ENCODE measurements at regions not wholly inside any gene's neighbourhood (a gene's known extent, or its start where the extent isn't known, plus 50 kb on each side); places are given as distances from the start of the nearest gene placed in this dataset.

DNA sequence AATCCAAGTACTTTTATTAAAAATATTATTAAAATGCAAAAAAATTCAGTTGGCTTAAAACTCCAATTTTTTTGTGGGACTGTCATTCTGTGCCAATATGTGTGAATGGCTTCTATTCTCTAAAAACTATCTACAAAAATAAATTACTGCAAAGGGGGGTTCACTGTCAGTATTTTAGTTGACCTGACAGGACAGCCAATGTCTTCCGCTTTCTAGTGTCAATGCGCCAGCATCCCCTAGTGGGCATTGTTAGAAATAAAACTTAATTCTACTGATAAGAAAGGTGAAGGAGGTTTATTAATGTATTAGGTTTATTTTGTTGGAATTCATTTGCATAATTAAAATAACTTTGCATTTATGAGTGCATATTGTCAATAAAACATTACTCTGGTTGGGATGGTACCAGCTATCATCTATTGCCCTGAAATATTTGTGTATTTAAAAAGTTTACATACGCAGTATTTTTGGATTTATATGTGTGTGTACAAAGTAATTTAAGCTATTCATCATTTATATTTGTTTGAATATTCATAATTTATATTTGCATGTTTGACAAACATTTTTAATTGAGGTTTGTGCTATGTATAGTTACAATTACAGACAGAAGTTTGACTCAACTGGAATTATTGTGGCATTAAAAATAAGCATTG is 527.2 kb downstream of the FLRT2 start:
- DNase-seq (ENCODE audit: low spot score) = peak; percentile 5

DNA sequence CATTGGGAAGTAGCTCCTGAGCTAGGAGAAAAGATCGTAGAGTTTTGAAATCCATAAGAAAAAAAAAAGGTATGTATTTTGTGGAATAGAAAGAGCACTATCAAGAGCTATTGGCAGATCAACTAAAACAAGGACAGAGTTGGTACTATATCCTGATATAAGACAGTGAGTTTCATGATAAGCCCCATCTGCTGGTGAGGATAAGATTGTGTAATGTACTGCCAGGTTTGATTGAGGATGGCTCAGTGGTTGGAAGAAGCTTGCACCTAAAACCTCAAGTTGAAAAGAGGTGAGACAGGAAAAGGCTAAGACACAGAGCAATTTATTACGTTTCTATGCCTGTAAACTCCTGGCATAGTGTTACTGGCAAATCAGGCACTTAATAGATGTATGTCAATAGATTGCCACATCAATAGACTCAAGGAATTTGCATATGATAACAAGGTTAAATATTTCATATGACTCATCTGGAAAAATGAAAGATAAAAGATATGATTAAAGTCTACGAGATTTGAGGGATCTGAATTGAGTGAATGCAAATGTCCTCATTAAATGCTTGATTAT is 525.6 kb downstream of the FLRT2 start:
- no peak for DNase-seq (ENCODE audit: low spot score)

DNA sequence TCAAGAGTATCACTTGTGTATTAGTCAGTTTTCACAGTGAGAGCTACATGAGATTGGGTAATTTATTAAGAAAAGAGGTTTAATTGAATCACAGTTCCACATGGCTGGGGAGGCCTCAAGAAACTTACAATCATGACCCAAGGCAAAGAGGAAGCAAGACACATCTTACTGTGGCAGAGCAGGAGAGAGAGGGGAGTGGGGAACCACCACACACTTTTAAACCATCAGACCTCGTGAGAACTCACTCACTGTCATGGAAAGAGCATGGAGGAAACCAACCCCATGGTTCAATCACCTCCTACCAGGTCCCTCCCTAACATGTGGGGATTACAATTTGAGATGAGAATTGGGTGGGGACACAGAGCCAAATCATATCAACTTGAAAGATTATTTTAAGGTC is 522.9 kb downstream of the FLRT2 start:
- no peak for DNase-seq (ENCODE audit: low spot score)

DNA sequence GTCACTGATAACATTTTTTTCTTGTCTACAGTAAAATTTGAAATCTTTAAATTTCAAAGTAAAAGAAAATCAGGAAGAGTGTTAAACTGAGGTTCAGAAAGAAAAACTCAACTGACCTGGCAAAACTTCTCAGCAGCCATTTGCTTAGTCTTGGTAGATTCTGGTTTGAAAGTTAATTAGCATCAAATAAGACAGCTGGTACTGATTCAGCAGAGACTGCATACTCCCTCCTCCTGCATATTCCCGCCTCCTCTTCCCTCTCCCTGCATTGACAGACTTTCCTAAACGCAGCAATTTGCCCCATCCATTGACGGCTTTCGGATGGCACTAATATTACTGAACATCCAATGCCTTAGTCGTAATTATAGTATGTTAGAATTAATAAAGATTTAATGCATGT is 520.8 kb downstream of the FLRT2 start:
- no peak for DNase-seq (ENCODE audit: low spot score)

DNA sequence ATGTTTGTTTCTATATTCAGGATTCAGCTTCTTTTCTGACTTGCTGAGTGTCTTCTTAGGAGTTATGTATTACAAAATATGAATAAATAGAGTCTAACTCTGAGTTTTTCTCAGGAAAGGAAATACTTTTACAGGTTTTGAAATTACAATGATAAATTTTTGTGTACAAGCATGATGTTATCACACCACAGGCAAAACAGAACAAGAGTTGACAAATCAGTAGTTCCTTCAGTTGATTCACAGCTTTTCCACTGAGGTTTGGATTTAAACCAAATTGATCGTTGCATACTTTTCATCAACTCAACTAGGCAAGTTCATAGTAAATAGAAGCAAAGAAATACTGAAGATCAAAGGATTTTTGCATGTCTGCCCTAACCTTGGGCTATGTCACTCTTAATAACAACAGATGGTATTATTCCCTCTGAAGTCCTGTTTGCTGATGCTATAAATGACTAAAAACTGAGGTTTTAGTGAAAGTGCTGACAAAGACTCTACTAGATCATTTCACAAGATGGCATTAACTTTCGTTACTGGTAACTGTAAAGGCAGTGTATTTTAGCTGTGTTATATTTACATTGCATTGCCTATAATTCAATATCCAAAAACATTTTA is 520.2 kb downstream of the FLRT2 start:
- DNase-seq (ENCODE audit: low spot score) = no peak

DNA sequence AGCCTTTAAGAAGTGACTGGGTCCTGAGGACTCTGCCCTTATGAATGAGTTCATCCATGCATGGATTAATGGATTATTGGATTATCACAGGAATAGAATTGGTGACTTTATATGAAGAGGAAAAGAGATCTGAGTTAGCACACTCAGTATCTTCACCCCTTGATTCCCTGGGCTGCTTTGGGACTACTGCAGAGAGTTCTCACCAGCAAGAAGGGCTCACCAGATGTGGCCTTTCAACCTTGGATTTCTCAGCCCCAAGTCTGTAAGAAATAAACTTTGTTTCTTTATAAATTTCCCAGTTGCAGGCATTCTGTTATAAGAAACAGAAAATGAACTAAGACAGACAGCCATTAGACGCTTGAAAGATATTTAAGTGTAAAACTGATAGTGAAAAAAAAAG is 509.2 kb downstream of the FLRT2 start:
- no peak for DNase-seq (ENCODE audit: low spot score)

DNA sequence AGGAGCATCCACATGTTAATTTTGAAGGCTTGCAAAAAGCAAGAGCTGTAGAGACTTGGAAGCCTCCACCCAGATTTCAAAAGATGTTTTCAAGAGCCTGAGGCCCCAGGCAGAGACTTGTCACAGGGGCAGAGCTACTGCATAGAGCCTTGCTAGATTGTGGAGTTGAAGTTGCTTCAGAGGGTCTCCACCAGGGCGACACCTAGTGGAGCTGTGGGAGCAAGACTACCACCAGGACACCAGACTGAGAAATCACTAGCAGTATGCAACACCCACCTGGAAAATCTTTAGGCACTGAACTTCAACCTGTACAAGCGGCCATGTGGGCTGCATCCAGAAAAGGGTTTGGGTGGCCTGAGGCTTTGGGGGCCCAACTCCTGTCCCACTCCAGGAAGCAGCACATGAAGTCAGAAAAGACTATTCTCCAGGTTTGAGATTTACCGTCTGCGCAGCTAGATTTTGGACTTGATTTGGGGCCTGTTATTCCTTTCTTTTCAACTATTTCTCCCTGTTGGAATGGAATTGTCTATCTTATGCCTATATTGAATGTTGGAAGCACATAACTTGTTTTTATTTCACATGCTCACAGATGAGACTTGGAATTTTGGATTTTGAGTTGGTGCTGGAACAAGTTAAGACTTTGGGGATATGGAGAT is 508.6 kb downstream of the FLRT2 start:
- peak; percentile 44 for DNase-seq (ENCODE audit: low spot score)

DNA sequence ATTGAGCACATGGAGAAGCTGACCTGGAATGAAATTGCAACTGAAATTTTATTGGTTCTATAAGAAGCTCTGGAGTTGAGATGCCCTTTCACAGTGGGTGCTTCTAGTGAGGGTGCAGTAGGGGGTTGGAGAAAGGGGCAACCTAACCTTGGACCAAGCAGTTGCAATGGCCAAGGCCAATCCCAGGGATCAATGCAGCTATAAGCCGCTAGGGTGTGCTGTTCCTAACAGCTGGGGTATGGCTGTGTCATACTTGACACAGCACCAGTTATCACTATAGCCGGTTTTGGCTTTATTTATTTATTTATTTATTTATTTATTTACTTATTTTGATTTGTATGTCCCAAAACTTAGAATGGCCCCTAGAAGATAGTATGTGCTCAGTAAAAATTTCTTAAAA is 505.9 kb downstream of the FLRT2 start:
- DNase-seq (ENCODE audit: low spot score) = peak; percentile 10

DNA sequence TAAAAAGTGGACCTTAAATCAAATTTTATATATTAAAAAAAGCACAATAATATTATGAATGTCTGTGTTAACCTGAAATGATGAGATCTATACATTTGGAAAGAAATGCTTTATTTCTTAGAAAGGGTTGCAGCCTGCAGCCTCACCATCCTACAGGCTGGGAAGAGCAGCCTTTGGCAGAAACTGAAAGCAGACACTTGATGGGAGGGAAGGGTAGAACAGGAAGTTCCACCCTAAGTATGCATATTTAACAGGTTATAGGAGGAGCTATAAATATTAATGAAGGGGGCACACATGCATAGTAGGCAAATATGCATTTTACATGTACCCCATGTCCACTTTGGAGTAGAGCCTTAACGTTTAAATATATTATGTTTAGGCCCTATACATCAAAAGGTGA is 498.0 kb downstream of the FLRT2 start:
- DNase-seq (ENCODE audit: low spot score) = no peak

DNA sequence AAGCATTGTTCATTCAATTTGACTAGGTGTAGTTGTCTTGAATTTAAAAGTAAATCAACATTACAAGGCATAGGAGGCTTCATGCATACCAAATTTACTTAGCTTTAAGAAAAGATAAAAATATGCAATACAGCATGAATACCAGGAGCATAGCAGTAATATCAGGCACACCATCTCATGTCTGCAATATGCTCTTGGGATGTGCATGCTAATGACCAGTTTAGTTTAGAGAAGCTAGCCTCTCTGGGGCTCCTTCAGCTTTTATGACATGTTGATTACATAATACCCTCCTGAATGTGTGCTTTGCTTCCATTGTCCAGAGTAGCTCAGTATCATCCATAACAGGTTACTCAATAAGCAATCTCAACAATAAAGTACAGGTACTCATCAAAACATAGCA is 497.2 kb downstream of the FLRT2 start:
- no peak for DNase-seq (ENCODE audit: low spot score)

DNA sequence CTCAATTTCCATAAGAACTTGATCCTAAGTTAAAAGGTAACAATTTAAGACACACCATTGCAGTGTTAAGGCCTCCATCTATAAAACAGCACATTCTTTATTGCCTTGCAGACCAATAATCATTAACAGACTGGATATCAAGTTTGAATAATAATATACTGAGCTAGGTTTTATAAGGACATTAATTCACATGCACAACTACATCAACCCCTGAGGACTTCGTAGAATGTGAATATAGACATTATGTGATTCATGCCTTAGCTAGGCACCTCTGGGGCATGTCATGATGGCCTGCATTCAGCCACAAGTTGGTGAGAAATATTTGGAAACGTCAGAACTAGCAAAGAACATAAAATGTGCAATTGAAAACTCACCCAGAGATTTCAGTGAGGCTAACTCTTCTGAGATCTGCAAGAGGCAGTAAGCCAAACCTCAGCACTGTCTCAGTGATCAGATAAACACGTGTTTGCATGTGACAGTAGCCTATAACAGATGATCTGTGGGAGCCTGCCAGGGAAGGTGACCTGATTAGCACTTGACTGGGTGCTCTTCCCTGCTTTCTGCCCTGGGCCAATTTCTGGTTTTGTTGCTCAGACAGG is 492.2 kb downstream of the FLRT2 start:
- no peak for DNase-seq (ENCODE audit: low spot score)

DNA sequence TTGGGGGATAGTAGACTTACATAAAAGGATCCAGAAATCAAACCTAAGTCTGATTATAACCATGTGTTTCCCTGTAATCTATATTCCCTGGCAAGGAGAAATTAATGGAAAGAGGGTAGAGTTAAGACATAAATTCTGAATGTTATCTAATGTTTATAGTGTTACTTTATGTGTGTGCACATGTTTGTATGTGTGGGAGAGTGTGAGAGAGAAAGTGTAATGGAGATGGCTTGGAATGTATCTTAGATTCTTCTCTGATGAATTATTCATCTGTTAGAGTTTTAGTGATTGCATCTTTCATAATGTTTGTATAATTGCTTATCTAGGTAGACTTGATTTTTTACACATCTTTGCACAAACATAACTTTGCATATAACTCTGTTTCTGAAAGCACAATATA is 490.9 kb downstream of the FLRT2 start:
- no peak for DNase-seq (ENCODE audit: low spot score)

DNA sequence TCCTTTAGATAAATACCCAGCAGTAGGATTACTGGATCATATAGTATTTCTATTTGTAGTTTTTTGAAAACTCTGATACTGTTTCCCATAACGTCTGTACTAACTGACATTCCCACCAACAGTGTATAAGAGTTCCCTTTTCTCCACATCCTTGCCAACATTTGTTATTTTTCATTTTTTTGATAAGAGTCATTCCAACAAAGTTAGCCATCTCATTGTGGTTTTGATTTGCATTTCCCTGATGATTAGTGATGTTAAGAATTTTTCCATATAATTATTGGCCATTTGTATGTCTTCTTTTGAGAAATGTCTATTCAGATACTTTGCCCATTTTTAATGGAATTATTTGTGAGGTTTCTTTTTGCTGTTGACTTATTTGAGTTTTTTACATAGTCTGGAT is 486.0 kb downstream of the FLRT2 start:
- no peak for DNase-seq (ENCODE audit: low spot score)

DNA sequence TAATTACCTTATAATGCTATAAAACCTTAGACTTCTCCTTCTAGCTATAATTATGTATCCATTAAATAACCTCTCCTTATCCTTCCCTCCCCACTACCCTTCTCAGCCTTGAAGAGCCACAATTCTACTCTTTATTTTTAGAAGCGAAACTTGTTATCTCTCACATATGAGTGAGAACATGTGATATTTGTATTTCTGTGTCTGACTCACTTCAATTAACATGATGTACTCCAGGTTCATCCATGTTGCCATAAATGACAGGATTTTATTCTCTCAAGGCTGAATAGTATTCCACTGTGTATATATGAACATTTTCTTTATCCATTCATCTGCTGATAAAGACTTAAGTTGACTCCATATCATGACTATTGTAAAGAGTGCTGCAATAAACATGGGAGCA is 485.6 kb downstream of the FLRT2 start:
- DNase-seq (ENCODE audit: low spot score) = no peak

DNA sequence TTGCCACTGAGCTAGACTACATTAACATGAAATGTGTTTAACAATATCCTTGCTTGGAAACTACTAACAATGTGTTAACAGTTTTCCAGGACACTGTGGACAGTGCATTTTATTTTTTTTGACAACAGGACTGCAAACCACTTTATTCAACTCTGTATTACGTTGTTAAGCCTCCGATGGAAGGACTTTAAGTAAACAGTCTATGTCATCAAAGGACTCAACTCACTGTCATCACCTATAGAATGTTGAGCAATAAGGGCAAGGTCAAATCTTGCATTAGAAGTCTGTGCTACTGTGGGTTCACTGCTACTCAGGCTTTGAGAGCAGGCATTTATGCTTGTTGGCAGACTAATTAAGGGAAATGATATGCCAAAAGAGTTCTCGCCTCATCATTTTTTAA is 483.7 kb downstream of the FLRT2 start:
- peak; percentile 2 for DNase-seq (ENCODE audit: low spot score)

DNA sequence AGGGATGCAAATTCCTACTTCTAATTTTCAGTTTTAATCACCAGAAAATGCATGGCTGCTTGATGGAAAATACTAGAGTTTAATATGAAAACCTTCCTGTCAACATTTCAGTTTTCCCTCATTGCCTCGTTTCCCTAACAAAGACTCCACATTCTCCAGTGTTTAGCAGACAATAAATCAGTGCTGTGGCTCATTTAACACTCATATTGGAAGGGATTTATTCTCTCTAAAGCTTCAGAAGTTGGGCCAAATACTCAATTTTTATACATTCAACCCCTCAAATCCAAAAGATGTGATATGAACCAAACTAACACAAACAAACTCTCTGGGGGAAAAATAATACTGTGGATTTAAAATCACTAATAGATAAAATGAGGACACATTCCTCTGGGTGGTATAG is 482.5 kb downstream of the FLRT2 start:
- DNase-seq (ENCODE audit: low spot score) = no peak

DNA sequence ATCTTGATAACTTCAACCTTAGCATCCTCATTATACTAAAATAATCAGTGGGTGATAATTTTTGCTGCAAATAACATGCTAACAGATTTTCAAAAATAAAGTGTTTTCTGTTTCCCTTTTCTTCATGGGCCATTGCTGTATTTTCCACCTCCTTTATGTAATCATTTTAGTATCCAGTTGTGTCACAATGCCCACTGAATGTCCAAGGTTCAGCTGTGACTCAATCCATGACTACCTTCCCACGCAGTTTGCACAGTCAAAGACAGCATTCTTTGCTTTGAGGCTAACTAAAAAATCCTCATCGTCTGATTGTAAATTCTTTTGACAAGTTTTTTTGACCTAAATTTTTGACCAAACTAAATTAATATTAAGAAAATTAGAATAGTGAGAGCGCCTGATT is 474.1 kb downstream of the FLRT2 start:
- peak; percentile 9 for DNase-seq (ENCODE audit: low spot score)

DNA sequence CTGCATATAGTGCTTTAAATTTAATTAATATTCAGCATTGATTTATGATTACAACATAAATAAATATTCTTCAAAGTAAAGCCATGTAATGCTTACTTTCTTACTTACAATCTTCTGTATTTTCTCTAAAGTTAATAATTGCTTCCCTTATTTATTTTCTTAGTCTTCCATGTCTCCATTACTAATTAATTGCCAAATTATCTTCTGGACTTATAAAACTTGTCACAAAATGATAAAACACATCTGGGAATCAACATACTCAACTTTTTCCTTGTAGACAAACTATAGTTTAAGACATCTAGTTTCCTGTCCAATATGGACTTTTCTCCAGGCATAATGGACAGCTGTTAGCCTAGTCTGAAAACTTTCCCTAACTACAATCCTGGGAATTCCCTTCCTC is 466.6 kb downstream of the FLRT2 start:
- no peak for DNase-seq (ENCODE audit: low spot score)

DNA sequence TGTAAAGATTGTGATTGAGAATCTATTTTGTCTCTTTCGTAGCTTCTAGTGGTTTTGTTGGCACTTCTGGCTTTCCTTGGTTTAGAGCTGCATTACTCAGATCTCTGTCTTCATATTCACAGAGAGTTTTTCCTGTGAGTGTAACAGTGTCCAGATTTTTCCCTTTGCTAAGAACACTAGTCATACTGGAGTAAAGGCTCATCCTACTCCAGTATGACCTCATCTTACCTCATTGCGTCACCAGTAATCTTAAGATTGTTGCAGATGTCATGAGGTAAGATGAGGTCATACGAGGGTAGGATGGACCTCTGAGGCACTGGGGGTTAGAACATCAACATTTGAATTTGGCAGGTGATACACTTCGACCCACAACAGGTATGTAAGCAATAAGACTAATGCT is 461.2 kb downstream of the FLRT2 start:
- no peak for DNase-seq (ENCODE audit: low spot score)

DNA sequence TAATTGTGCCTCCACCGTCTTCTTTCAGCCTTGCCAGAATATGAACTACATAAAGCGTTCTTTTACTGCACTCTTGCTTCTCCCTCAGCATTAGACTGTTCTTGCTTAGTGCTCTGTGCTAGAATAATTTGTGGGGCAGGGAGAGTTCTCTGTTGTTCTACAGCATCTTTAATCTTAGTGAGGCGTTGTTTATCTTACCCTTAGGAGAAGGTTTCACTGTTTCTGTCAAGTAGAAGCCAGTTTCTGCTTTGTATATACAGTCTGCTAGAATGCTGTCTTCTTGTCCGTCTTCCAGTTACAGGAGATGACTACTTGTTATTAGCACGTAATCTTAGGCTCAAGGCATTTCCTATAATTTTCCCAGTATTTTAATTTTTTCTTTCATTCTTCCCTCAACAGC is 458.0 kb downstream of the FLRT2 start:
- DNase-seq (ENCODE audit: low spot score) = no peak

DNA sequence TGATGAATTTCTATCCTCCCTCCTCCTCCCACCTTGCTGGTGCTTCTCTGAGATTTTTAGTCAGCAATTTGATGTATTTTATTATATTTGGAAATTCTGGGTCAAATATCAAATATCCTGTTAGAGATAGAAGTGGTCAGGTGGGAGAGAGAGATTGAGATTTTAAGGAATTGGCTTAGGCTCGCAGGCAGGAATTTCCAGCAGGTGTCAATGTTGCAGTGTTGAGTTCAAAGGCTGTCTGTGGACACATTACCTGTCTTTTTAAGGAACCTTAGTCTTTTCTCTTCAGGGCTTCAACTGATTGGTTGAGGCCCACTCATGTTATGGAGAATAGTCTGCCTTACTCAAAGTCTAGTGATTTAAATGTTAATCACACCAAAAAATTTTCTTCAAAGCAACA is 457.3 kb downstream of the FLRT2 start:
- DNase-seq (ENCODE audit: low spot score) = no peak

DNA sequence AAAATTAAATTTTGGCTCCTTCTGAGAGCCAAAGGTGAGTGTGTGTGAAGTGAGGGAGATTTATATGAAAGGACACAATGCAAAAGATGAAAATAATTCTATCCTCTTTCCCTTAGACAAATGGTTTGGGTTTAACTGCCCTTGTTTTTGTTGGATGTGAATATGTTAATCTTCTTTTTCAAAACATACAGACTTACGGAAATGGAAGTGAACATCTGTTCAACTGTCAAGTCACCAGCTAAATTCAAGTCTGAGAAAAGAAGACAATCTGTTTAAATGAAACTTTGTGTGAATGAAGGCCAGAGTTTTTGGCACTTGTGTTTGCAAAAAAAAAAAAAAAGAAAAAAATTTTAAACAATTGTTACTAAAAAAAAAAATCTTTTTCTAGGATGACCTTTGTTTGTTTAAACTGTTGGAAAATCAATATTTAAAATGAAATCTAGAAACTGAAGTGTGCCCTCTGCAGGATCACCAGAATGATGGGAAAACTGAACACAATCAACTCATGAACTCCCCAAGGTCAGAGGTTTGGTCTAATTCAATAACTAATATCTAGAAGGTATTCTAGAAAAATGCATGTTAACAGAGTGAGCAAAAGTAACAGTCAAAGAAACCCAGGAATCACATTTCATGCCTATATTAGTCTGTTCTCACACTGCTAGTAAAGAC is 448.8 kb downstream of the FLRT2 start:
- no peak for DNase-seq (ENCODE audit: low spot score)

DNA sequence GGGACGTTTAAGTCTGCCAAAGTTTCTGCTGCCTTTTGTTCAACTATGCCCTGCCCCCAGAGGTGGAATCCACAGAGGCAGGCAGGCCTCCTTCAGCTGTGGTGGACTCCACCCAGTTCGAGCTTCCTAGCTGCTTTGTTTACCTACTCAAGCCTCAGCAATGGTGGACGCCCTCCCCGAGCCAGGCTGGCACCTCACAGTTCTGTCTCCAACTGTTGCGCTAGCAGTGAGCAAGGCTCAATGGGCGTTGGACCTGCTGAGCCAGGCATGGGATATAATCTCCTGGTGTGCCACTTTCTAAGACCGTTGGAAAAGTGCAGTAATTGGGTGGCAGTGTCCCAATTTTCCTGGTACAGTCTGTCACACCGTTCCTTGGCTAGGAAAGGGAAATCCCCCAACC is 444.7 kb downstream of the FLRT2 start:
- no peak for DNase-seq (ENCODE audit: low spot score)

Data from HuH-7 (cell line).